ENCODE measurements at regions not wholly inside any gene's neighbourhood (a gene's known extent, or its start where the extent isn't known, plus 50 kb on each side); places are given as distances from the start of the nearest gene placed in this dataset.

- H3K4me3 ChIP-seq (ENCODE audit: low read length) = no peak overlapping the region
- no peak overlapping the region for H3K9ac ChIP-seq (ENCODE audit: low read length)
- H3K36me3 ChIP-seq (ENCODE audit: insufficient read depth, low read length) = no peaks in the 10 kb centered on the region
- H3K27me3 ChIP-seq (ENCODE audit: low read length) = no peaks in the 10 kb centered on the region
- H3K79me2 ChIP-seq (ENCODE audit: low read length) = no peaks in the 10 kb centered on the region
- DNase-seq = no peak
- H4K20me1 ChIP-seq (ENCODE audit: insufficient read depth, low read depth, low read length) = no peaks in the 10 kb centered on the region
- H2AFZ ChIP-seq (ENCODE audit: low read length) = no peak overlapping the region
- H3K4me2 ChIP-seq (ENCODE audit: low read depth, low read length, poor library complexity, severe bottlenecking) = no peak overlapping the region
- H3K4me1 ChIP-seq (ENCODE audit: low read length) = no peaks in the 10 kb centered on the region
- no peak overlapping the region for H3K27ac ChIP-seq (ENCODE audit: low read length)
- no peaks in the 10 kb centered on the region for H3K9me2 ChIP-seq (replicated peaks; ENCODE audit: insufficient read depth, low read length)
- H3K9me3 ChIP-seq (ENCODE audit: low read length) = peaks cover 15% of the 10 kb centered on the region
Observed at GRCh38 chr1:104671684-104672353, 922.1 kb downstream of the AMY1C start.

GRCh38 chr1:104699433-104699832 is 949.7 kb downstream of the AMY1C start:
- Histone ChIP-seq H3K27ac (ENCODE audit: low read length) (no peak overlapping the region), H3K4me3 (ENCODE audit: low read length) (no peak overlapping the region), H3K79me2 (ENCODE audit: low read length) (no peaks in the 10 kb centered on the region), H3K9ac (ENCODE audit: low read length) (no peak overlapping the region), H3K4me2 (ENCODE audit: low read depth, low read length, poor library complexity, severe bottlenecking) (no peak overlapping the region), H2AFZ (ENCODE audit: low read length) (no peak overlapping the region), H3K9me3 (ENCODE audit: low read length) (peaks cover 6% of the 10 kb centered on the region; the same call in 1 of the 2 replicates), H3K36me3 (ENCODE audit: insufficient read depth, low read length) (no peaks in the 10 kb centered on the region), H4K20me1 (ENCODE audit: insufficient read depth, low read depth, low read length) (no peaks in the 10 kb centered on the region), H3K9me2 (replicated peaks; ENCODE audit: insufficient read depth, low read length) (no peaks in the 10 kb centered on the region), H3K27me3 (ENCODE audit: low read length) (no peaks in the 10 kb centered on the region), H3K4me1 (ENCODE audit: low read length) (no peaks in the 10 kb centered on the region)
- DNase-seq = no peak

GRCh38 chr1:104702731-104703130 is 953.0 kb downstream of the AMY1C start:
- DNase-seq = no peak
- H4K20me1 ChIP-seq (ENCODE audit: insufficient read depth, low read depth, low read length) = no peaks in the 10 kb centered on the region
- no peak overlapping the region for H3K9ac ChIP-seq (ENCODE audit: low read length)
- H3K9me2 ChIP-seq (replicated peaks; ENCODE audit: insufficient read depth, low read length) = no peaks in the 10 kb centered on the region
- H3K79me2 ChIP-seq (ENCODE audit: low read length) = no peaks in the 10 kb centered on the region
- no peaks in the 10 kb centered on the region for H3K27me3 ChIP-seq (ENCODE audit: low read length)
- no peak overlapping the region for H2AFZ ChIP-seq (ENCODE audit: low read length)
- H3K4me1 ChIP-seq (ENCODE audit: low read length) = no peaks in the 10 kb centered on the region
- H3K36me3 ChIP-seq (ENCODE audit: insufficient read depth, low read length) = no peaks in the 10 kb centered on the region
- H3K4me2 ChIP-seq (ENCODE audit: low read depth, low read length, poor library complexity, severe bottlenecking) = no peak overlapping the region
- no peak overlapping the region for H3K4me3 ChIP-seq (ENCODE audit: low read length)
- peaks cover 6% of the 10 kb centered on the region for H3K9me3 ChIP-seq (ENCODE audit: low read length)
- H3K27ac ChIP-seq (ENCODE audit: low read length) = no peak overlapping the region

GRCh38 chr1:104706631-104707147 is 957.0 kb downstream of the AMY1C start:
- Histone ChIP-seq H3K4me2 (ENCODE audit: low read depth, low read length, poor library complexity, severe bottlenecking) (no peak overlapping the region), H4K20me1 (ENCODE audit: insufficient read depth, low read depth, low read length) (no peaks in the 10 kb centered on the region), H3K27me3 (ENCODE audit: low read length) (no peaks in the 10 kb centered on the region), H3K9me3 (ENCODE audit: low read length) (peaks cover 13% of the 10 kb centered on the region), H3K4me3 (ENCODE audit: low read length) (no peak overlapping the region), H3K9ac (ENCODE audit: low read length) (no peak overlapping the region), H3K36me3 (ENCODE audit: insufficient read depth, low read length) (no peaks in the 10 kb centered on the region), H2AFZ (ENCODE audit: low read length) (no peak overlapping the region), H3K9me2 (replicated peaks; ENCODE audit: insufficient read depth, low read length) (no peaks in the 10 kb centered on the region), H3K79me2 (ENCODE audit: low read length) (no peaks in the 10 kb centered on the region), H3K4me1 (ENCODE audit: low read length) (no peaks in the 10 kb centered on the region), H3K27ac (ENCODE audit: low read length) (no peak overlapping the region)
- DNase-seq = no peak

GRCh38 chr1:104718752-104719151 is 969.1 kb downstream of the AMY1C start:
- Histone ChIP-seq H3K9me3 (ENCODE audit: low read length) (peaks cover 18% of the 10 kb centered on the region), H3K27ac (ENCODE audit: low read length) (no peak overlapping the region), H3K4me1 (ENCODE audit: low read length) (no peaks in the 10 kb centered on the region), H3K4me2 (ENCODE audit: low read depth, low read length, poor library complexity, severe bottlenecking) (no peak overlapping the region), H3K36me3 (ENCODE audit: insufficient read depth, low read length) (no peaks in the 10 kb centered on the region), H3K9me2 (replicated peaks; ENCODE audit: insufficient read depth, low read length) (no peaks in the 10 kb centered on the region), H3K27me3 (ENCODE audit: low read length) (no peaks in the 10 kb centered on the region), H3K9ac (ENCODE audit: low read length) (no peak overlapping the region), H4K20me1 (ENCODE audit: insufficient read depth, low read depth, low read length) (no peaks in the 10 kb centered on the region), H3K4me3 (ENCODE audit: low read length) (no peak overlapping the region), H3K79me2 (ENCODE audit: low read length) (no peaks in the 10 kb centered on the region), H2AFZ (ENCODE audit: low read length) (no peak overlapping the region)
- DNase-seq = no peak

- no peaks in the 10 kb centered on the region for H3K4me1 ChIP-seq (ENCODE audit: low read length)
- no peak for DNase-seq
Observed at GRCh38 chr1:104720741-104721140, 971.0 kb downstream of the AMY1C start.

GRCh38 chr1:104726917-104727316 is 977.2 kb downstream of the AMY1C start:
- Histone ChIP-seq H3K36me3 (ENCODE audit: insufficient read depth, low read length) (no peaks in the 10 kb centered on the region), H2AFZ (ENCODE audit: low read length) (no peak overlapping the region), H3K4me1 (ENCODE audit: low read length) (no peaks in the 10 kb centered on the region), H3K4me3 (ENCODE audit: low read length) (no peak overlapping the region), H3K4me2 (ENCODE audit: low read depth, low read length, poor library complexity, severe bottlenecking) (no peak overlapping the region), H3K27ac (ENCODE audit: low read length) (no peak overlapping the region), H4K20me1 (ENCODE audit: insufficient read depth, low read depth, low read length) (no peaks in the 10 kb centered on the region), H3K27me3 (ENCODE audit: low read length) (no peaks in the 10 kb centered on the region), H3K9me3 (ENCODE audit: low read length) (peaks cover 16% of the 10 kb centered on the region), H3K9ac (ENCODE audit: low read length) (no peak overlapping the region), H3K79me2 (ENCODE audit: low read length) (no peaks in the 10 kb centered on the region), H3K9me2 (replicated peaks; ENCODE audit: insufficient read depth, low read length) (no peaks in the 10 kb centered on the region)
- no peak for DNase-seq

More at GRCh38 chr1:104720741-104721140, 971.0 kb downstream of the AMY1C start:
- H3K4me3 ChIP-seq (ENCODE audit: low read length) = no peak overlapping the region
- no peaks in the 10 kb centered on the region for H3K9me2 ChIP-seq (replicated peaks; ENCODE audit: insufficient read depth, low read length)
- no peaks in the 10 kb centered on the region for H3K27me3 ChIP-seq (ENCODE audit: low read length)
- no peaks in the 10 kb centered on the region for H4K20me1 ChIP-seq (ENCODE audit: insufficient read depth, low read depth, low read length)
- H3K9ac ChIP-seq (ENCODE audit: low read length) = no peak overlapping the region
- peaks cover 8% of the 10 kb centered on the region for H3K9me3 ChIP-seq (ENCODE audit: low read length)
- H3K4me2 ChIP-seq (ENCODE audit: low read depth, low read length, poor library complexity, severe bottlenecking) = no peak overlapping the region
- no peaks in the 10 kb centered on the region for H3K79me2 ChIP-seq (ENCODE audit: low read length)
- no peaks in the 10 kb centered on the region for H3K36me3 ChIP-seq (ENCODE audit: insufficient read depth, low read length)
- H2AFZ ChIP-seq (ENCODE audit: low read length) = no peak overlapping the region
- H3K27ac ChIP-seq (ENCODE audit: low read length) = no peak overlapping the region

- H3K36me3 ChIP-seq (ENCODE audit: insufficient read depth, low read length) = no peaks in the 10 kb centered on the region
- no peaks in the 10 kb centered on the region for H3K4me1 ChIP-seq (ENCODE audit: low read length)
- H4K20me1 ChIP-seq (ENCODE audit: insufficient read depth, low read depth, low read length) = no peaks in the 10 kb centered on the region
- H3K4me3 ChIP-seq (ENCODE audit: low read length) = no peak overlapping the region
- no peak overlapping the region for H3K4me2 ChIP-seq (ENCODE audit: low read depth, low read length, poor library complexity, severe bottlenecking)
- no peaks in the 10 kb centered on the region for H3K27me3 ChIP-seq (ENCODE audit: low read length)
- H3K9me2 ChIP-seq (replicated peaks; ENCODE audit: insufficient read depth, low read length) = no peaks in the 10 kb centered on the region
- H2AFZ ChIP-seq (ENCODE audit: low read length) = no peak overlapping the region
- H3K27ac ChIP-seq (ENCODE audit: low read length) = no peak overlapping the region
- no peak for DNase-seq
- no peaks in the 10 kb centered on the region for H3K79me2 ChIP-seq (ENCODE audit: low read length)
- H3K9ac ChIP-seq (ENCODE audit: low read length) = no peak overlapping the region
- peaks cover 31% of the 10 kb centered on the region for H3K9me3 ChIP-seq (ENCODE audit: low read length)
Observed at GRCh38 chr1:104733866-104734265, 984.2 kb downstream of the AMY1C start.

Data from Karpas-422 (cell line).